Spleen (tissue), 7 donors: ENCODE measurements at regions not wholly inside any gene's neighbourhood (a gene's known extent, or its start where the extent isn't known, plus 50 kb on each side); places are given as distances from the start of the nearest gene placed in this dataset.

Source experiments
- POLR2A ChIP-seq, 3 donors: fragments of 450-650 bp; IDR thresholded peaks; one replicate each; pipeline ENCODE4 v1.5.1; 2017; ENCODE audit warnings: antibody characterized with exemption in 3 of 3, mild to moderate bottlenecking in 1 of 3
- TF ChIP-seq, protein P1 (sequence below), 11 experiments: fragments of 200-600 bp in 7 of 11; fragments of 450-650 bp in 4 of 11; sonication (generic) in 4 of 11; IDR thresholded peaks in 8 of 11; conservative IDR thresholded peaks in 3 of 11; 1 replicate in 7 of 11; 2 replicates in 4 of 11; pipeline versions ENCODE4 v1.4.0 to v1.8.0; 2016 to 2021; ENCODE audit warnings: antibody characterized with exemption in 11 of 11, inconsistent platforms in 4 of 11, mild to moderate bottlenecking in 1 of 11
- donor health status: DM: no; HTN: no; CAD: no; lungs with moderate emphysema.
- donor health status: DM: no; HTN: no; CAD: no.
- donor health status: DM: no; HTN: no; CAD: no.

DNA sequence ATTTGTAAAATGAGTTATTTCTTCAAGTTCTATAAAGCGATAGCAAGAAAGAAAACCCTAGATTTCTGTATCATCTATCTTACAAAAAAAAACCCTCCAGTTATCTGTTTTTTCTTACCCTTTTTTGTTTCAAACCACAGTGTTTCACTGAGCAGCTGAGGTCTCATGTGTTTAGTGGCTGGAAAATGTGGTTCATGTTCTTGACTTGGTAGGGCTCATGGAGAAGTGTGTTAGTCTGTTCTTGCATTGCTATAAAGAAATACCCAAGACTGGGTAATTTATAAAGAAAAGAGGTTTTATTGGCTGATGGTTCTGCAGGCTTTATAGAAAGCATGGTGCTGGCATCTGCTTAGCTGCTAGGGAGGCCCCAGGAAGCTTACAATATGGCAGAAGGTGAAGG, 147.3 kb upstream of the NABP1 start:
- TF ChIP-seq, protein P1, sequence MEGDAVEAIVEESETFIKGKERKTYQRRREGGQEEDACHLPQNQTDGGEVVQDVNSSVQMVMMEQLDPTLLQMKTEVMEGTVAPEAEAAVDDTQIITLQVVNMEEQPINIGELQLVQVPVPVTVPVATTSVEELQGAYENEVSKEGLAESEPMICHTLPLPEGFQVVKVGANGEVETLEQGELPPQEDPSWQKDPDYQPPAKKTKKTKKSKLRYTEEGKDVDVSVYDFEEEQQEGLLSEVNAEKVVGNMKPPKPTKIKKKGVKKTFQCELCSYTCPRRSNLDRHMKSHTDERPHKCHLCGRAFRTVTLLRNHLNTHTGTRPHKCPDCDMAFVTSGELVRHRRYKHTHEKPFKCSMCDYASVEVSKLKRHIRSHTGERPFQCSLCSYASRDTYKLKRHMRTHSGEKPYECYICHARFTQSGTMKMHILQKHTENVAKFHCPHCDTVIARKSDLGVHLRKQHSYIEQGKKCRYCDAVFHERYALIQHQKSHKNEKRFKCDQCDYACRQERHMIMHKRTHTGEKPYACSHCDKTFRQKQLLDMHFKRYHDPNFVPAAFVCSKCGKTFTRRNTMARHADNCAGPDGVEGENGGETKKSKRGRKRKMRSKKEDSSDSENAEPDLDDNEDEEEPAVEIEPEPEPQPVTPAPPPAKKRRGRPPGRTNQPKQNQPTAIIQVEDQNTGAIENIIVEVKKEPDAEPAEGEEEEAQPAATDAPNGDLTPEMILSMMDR (IDR thresholded peaks at IDR 0.05 in 8 of 11, conservative IDR thresholded peaks at IDR 0.05 in 3 of 11) = no peak
- no peak for TF ChIP-seq POLR2A (IDR thresholded peaks at IDR 0.05)
